GM19468 (cell line): ENCODE measurements at regions not wholly inside any gene's neighbourhood (a gene's known extent, or its start where the extent isn't known, plus 50 kb on each side); places are given as distances from the start of the nearest gene placed in this dataset.

Source experiments
- ATAC-seq: cut with Tn5 transposase; IDR thresholded peaks from one replicate; pipeline ENCODE4 v1.9.1; 2021; ENCODE audit warnings: mild to moderate bottlenecking, moderate library complexity, moderate number of reproducible peaks; ENCODE audit not compliant: unreplicated experiment; ENCODE audit errors: extremely low read depth

GRCh38 chr2:66872986-66873754 is 438.2 kb downstream of the MEIS1 start:
- ATAC-seq: no peak

- no peak for ATAC-seq
Observed at GRCh38 chr2:66874411-66874810, 439.5 kb downstream of the MEIS1 start.

- ATAC-seq: no peak
Observed at GRCh38 chr2:66875941-66876462, 441.1 kb downstream of the MEIS1 start.

- no peak for ATAC-seq
Observed at GRCh38 chr2:66885775-66886383, 451.0 kb downstream of the MEIS1 start.

GRCh38 chr2:66888246-66888645 is 453.3 kb downstream of the MEIS1 start:
- no peak for ATAC-seq

GRCh38 chr2:66888791-66889631 is 454.1 kb downstream of the MEIS1 start:
- no peak for ATAC-seq

- ATAC-seq: no peak
Observed at GRCh38 chr2:66889632-66889882, 454.6 kb downstream of the MEIS1 start.

GRCh38 chr2:66890166-66890742 is 455.3 kb downstream of the MEIS1 start:
- no peak for ATAC-seq

GRCh38 chr2:66895206-66895605 is 460.3 kb downstream of the MEIS1 start:
- no peak for ATAC-seq

- ATAC-seq: no peak
Observed at GRCh38 chr2:66896131-66896530, 461.2 kb downstream of the MEIS1 start.

GRCh38 chr2:66897181-66897580 is 462.3 kb downstream of the MEIS1 start:
- no peak for ATAC-seq

- no peak for ATAC-seq
Observed at GRCh38 chr2:66897691-66898150, 462.8 kb downstream of the MEIS1 start.

- no peak for ATAC-seq
Observed at GRCh38 chr2:66899109-66899508, 464.2 kb downstream of the MEIS1 start.

GRCh38 chr2:66899648-66900047 is 464.7 kb downstream of the MEIS1 start:
- no peak for ATAC-seq

GRCh38 chr2:66901344-66901743 is 466.4 kb downstream of the MEIS1 start:
- ATAC-seq: no peak

GRCh38 chr2:66903183-66903582 is 468.3 kb downstream of the MEIS1 start:
- no peak for ATAC-seq

- no peak for ATAC-seq
Observed at GRCh38 chr2:66903745-66904465, 469.0 kb downstream of the MEIS1 start.

- no peak for ATAC-seq
Observed at GRCh38 chr2:66915237-66915636, 480.3 kb downstream of the MEIS1 start.

- ATAC-seq: no peak
Observed at GRCh38 chr2:66919286-66919685, 477.8 kb upstream of the ETAA1 start.

- no peak for ATAC-seq
Observed at GRCh38 chr2:66920415-66920814, 476.7 kb upstream of the ETAA1 start.
